ENCODE measurements at regions not wholly inside any gene's neighbourhood (a gene's known extent, or its start where the extent isn't known, plus 50 kb on each side); places are given as distances from the start of the nearest gene placed in this dataset.
"Not testable (repeated sequence)": the region's sequence is repeated elsewhere in the genome, so short reads cannot be mapped to it uniquely, and the experiment has no call there.

- H3F3A ChIP-seq (ENCODE audit: low read depth) = no peaks in the 10 kb centered on the region
- H3K4me2 ChIP-seq (ENCODE audit: low read depth, low read length, poor library complexity, severe bottlenecking) = no peak overlapping the region
- no peak for TF ChIP-seq EZH2phosphoT487 (IDR thresholded peaks at IDR 0.05; ENCODE audit: borderline replicate concordance)
- no peaks in the 10 kb centered on the region for H3K9me3 ChIP-seq (ENCODE audit: insufficient read depth, low read depth, low read length)
- no peak overlapping the region for H2AFZ ChIP-seq (ENCODE audit: low read length)
- H3K27me3 ChIP-seq (ENCODE audit: insufficient read depth, low read length, poor library complexity, severe bottlenecking) = no peaks in the 10 kb centered on the region
- no peaks in the 10 kb centered on the region for H3K4me1 ChIP-seq (ENCODE audit: insufficient read depth, low read length, poor library complexity, severe bottlenecking)
- no peaks in the 10 kb centered on the region for H3K36me3 ChIP-seq (ENCODE audit: insufficient read depth, low read length)
- H4K20me1 ChIP-seq (ENCODE audit: insufficient read depth, low read length, poor library complexity, severe bottlenecking) = no peaks in the 10 kb centered on the region
- H3K9ac ChIP-seq (ENCODE audit: low read depth, low read length, poor library complexity, severe bottlenecking) = no peak overlapping the region
- H3K79me2 ChIP-seq (ENCODE audit: insufficient read depth, low read length) = no peaks in the 10 kb centered on the region
- H3K4me3 ChIP-seq (ENCODE audit: low read length, poor library complexity, severe bottlenecking) = no peak overlapping the region
- H3K9me2 ChIP-seq (replicated peaks; ENCODE audit: low read depth, low read length) = no peaks in the 10 kb centered on the region
Measured at GRCh38 chr3:20637729-20638128, 451.7 kb upstream of the SGO1 start.

- no peaks in the 10 kb centered on the region for H3K4me1 ChIP-seq (ENCODE audit: insufficient read depth, low read length, poor library complexity, severe bottlenecking)
- no peaks in the 10 kb centered on the region for H3K9me3 ChIP-seq (ENCODE audit: insufficient read depth, low read depth, low read length)
- H3K9ac ChIP-seq (ENCODE audit: low read depth, low read length, poor library complexity, severe bottlenecking) = no peak overlapping the region
- TF ChIP-seq EZH2phosphoT487 (IDR thresholded peaks at IDR 0.05; ENCODE audit: borderline replicate concordance) (no peak), CTCF (conservative IDR thresholded peaks at IDR 0.05; ENCODE audit: low read length) (no peak)
- H3K36me3 ChIP-seq (ENCODE audit: insufficient read depth, low read length) = no peaks in the 10 kb centered on the region
- H3K79me2 ChIP-seq (ENCODE audit: insufficient read depth, low read length) = no peaks in the 10 kb centered on the region
- no peak overlapping the region for H3K4me2 ChIP-seq (ENCODE audit: low read depth, low read length, poor library complexity, severe bottlenecking)
- H3K4me3 ChIP-seq (ENCODE audit: low read length, poor library complexity, severe bottlenecking) = no peak overlapping the region
- no peaks in the 10 kb centered on the region for H4K20me1 ChIP-seq (ENCODE audit: insufficient read depth, low read length, poor library complexity, severe bottlenecking)
- no peaks in the 10 kb centered on the region for H3K9me2 ChIP-seq (replicated peaks; ENCODE audit: low read depth, low read length)
- no peak overlapping the region for H2AFZ ChIP-seq (ENCODE audit: low read length)
- H3K27me3 ChIP-seq (ENCODE audit: insufficient read depth, low read length, poor library complexity, severe bottlenecking) = no peaks in the 10 kb centered on the region
- no peaks in the 10 kb centered on the region for H3F3A ChIP-seq (ENCODE audit: low read depth)
Measured at GRCh38 chr3:20622304-20622703, 436.3 kb upstream of the SGO1 start.

GRCh38 chr3:20618621-20619020 lies 432.6 kb upstream of the SGO1 start:
- H3K27me3 ChIP-seq (ENCODE audit: insufficient read depth, low read length, poor library complexity, severe bottlenecking); H3K4me3 ChIP-seq (ENCODE audit: low read length, poor library complexity, severe bottlenecking); H3K9ac ChIP-seq (ENCODE audit: low read depth, low read length, poor library complexity, severe bottlenecking); H3K36me3 ChIP-seq (ENCODE audit: insufficient read depth, low read length); H3K79me2 ChIP-seq (ENCODE audit: insufficient read depth, low read length); H3K4me1 ChIP-seq (ENCODE audit: insufficient read depth, low read length, poor library complexity, severe bottlenecking); H3F3A ChIP-seq (ENCODE audit: low read depth); H3K4me2 ChIP-seq (ENCODE audit: low read depth, low read length, poor library complexity, severe bottlenecking); H3K9me3 ChIP-seq (ENCODE audit: insufficient read depth, low read depth, low read length); H3K9me2 ChIP-seq (replicated peaks; ENCODE audit: low read depth, low read length); H4K20me1 ChIP-seq (ENCODE audit: insufficient read depth, low read length, poor library complexity, severe bottlenecking); H2AFZ ChIP-seq (ENCODE audit: low read length): not testable (repeated sequence)

GRCh38 chr3:20618181-20618580 lies 432.2 kb upstream of the SGO1 start:
- H3K27me3 ChIP-seq (ENCODE audit: insufficient read depth, low read length, poor library complexity, severe bottlenecking); H2AFZ ChIP-seq (ENCODE audit: low read length); H3K9me2 ChIP-seq (replicated peaks; ENCODE audit: low read depth, low read length); H3K4me3 ChIP-seq (ENCODE audit: low read length, poor library complexity, severe bottlenecking); H3K79me2 ChIP-seq (ENCODE audit: insufficient read depth, low read length); H3F3A ChIP-seq (ENCODE audit: low read depth); H3K9me3 ChIP-seq (ENCODE audit: insufficient read depth, low read depth, low read length); H3K36me3 ChIP-seq (ENCODE audit: insufficient read depth, low read length); H3K4me2 ChIP-seq (ENCODE audit: low read depth, low read length, poor library complexity, severe bottlenecking); H4K20me1 ChIP-seq (ENCODE audit: insufficient read depth, low read length, poor library complexity, severe bottlenecking); H3K9ac ChIP-seq (ENCODE audit: low read depth, low read length, poor library complexity, severe bottlenecking); H3K4me1 ChIP-seq (ENCODE audit: insufficient read depth, low read length, poor library complexity, severe bottlenecking): not testable (repeated sequence)

GRCh38 chr3:20615982-20616381 lies 430.0 kb upstream of the SGO1 start:
- H3K27me3 ChIP-seq (ENCODE audit: insufficient read depth, low read length, poor library complexity, severe bottlenecking); H3F3A ChIP-seq (ENCODE audit: low read depth); H3K4me1 ChIP-seq (ENCODE audit: insufficient read depth, low read length, poor library complexity, severe bottlenecking); H3K9me3 ChIP-seq (ENCODE audit: insufficient read depth, low read depth, low read length); H4K20me1 ChIP-seq (ENCODE audit: insufficient read depth, low read length, poor library complexity, severe bottlenecking); H2AFZ ChIP-seq (ENCODE audit: low read length); H3K9ac ChIP-seq (ENCODE audit: low read depth, low read length, poor library complexity, severe bottlenecking); H3K79me2 ChIP-seq (ENCODE audit: insufficient read depth, low read length); H3K4me3 ChIP-seq (ENCODE audit: low read length, poor library complexity, severe bottlenecking); H3K9me2 ChIP-seq (replicated peaks; ENCODE audit: low read depth, low read length); H3K4me2 ChIP-seq (ENCODE audit: low read depth, low read length, poor library complexity, severe bottlenecking); H3K36me3 ChIP-seq (ENCODE audit: insufficient read depth, low read length): not testable (repeated sequence)

All from Loucy (cell line).